ENCODE measurements at regions not wholly inside any gene's neighbourhood (a gene's known extent, or its start where the extent isn't known, plus 50 kb on each side); places are given as distances from the start of the nearest gene placed in this dataset.

- Histone ChIP-seq H3K4me1 (ENCODE audit: insufficient read depth, low read length, severe bottlenecking) (no peaks in the 10 kb centered on the region), H3K79me2 (ENCODE audit: insufficient read depth, low read length) (no peaks in the 10 kb centered on the region), H3K27me3 (ENCODE audit: insufficient read depth, low read length) (no peaks in the 10 kb centered on the region), H4K20me1 (ENCODE audit: insufficient read depth, low read length) (no peaks in the 10 kb centered on the region), H3K9me2 (ENCODE audit: low read depth, low read length) (no peaks in the 10 kb centered on the region), H3F3A (ENCODE audit: insufficient read depth, low read length) (no peaks in the 10 kb centered on the region), H3K9ac (ENCODE audit: low read length) (no peak overlapping the region), H3K9me3 (ENCODE audit: low read length) (no peaks in the 10 kb centered on the region), H3K4me3 (ENCODE audit: low read depth, low read length, poor library complexity, severe bottlenecking) (no peak overlapping the region), H3K36me3 (ENCODE audit: insufficient read depth, low read length) (no peaks in the 10 kb centered on the region), H3K4me2 (ENCODE audit: low read length) (no peak overlapping the region), H3K27ac (ENCODE audit: low read depth, low read length, poor library complexity, severe bottlenecking) (no peak overlapping the region), H2AFZ (ENCODE audit: low read length) (no peak overlapping the region)
- TF ChIP-seq CTCF (IDR thresholded peaks at IDR 0.05; ENCODE audit: low read length) = no peak
- no peak for TF ChIP-seq EZH2 (IDR thresholded peaks at IDR 0.05; ENCODE audit: borderline replicate concordance, low read length)
Observed at GRCh38 chr15:19992428-19992827, 549.2 kb downstream of the GOLGA6L6 start.

- no peaks in the 10 kb centered on the region for H3F3A ChIP-seq (ENCODE audit: insufficient read depth, low read length)
- H3K36me3 ChIP-seq (ENCODE audit: insufficient read depth, low read length) = no peaks in the 10 kb centered on the region
- no peak overlapping the region for H3K4me2 ChIP-seq (ENCODE audit: low read length)
- no peak overlapping the region for H3K27ac ChIP-seq (ENCODE audit: low read depth, low read length, poor library complexity, severe bottlenecking)
- no peaks in the 10 kb centered on the region for H3K9me3 ChIP-seq (ENCODE audit: low read length)
- H3K9ac ChIP-seq (ENCODE audit: low read length) = no peak overlapping the region
- H3K27me3 ChIP-seq (ENCODE audit: insufficient read depth, low read length) = no peaks in the 10 kb centered on the region
- H3K79me2 ChIP-seq (ENCODE audit: insufficient read depth, low read length) = no peaks in the 10 kb centered on the region
- TF ChIP-seq CTCF (IDR thresholded peaks at IDR 0.05; ENCODE audit: low read length) (no peak), EZH2 (IDR thresholded peaks at IDR 0.05; ENCODE audit: borderline replicate concordance, low read length) (no peak)
- no peaks in the 10 kb centered on the region for H3K9me2 ChIP-seq (ENCODE audit: low read depth, low read length)
- no peak overlapping the region for H3K4me3 ChIP-seq (ENCODE audit: low read depth, low read length, poor library complexity, severe bottlenecking)
- H2AFZ ChIP-seq (ENCODE audit: low read length) = no peak overlapping the region
- no peaks in the 10 kb centered on the region for H4K20me1 ChIP-seq (ENCODE audit: insufficient read depth, low read length)
- H3K4me1 ChIP-seq (ENCODE audit: insufficient read depth, low read length, severe bottlenecking) = no peaks in the 10 kb centered on the region
Observed at GRCh38 chr15:19988094-19988660, 553.4 kb downstream of the GOLGA6L6 start.

- no peak overlapping the region for H3K27ac ChIP-seq (ENCODE audit: low read depth, low read length, poor library complexity, severe bottlenecking)
- no peaks in the 10 kb centered on the region for H3K27me3 ChIP-seq (ENCODE audit: insufficient read depth, low read length)
- no peak overlapping the region for H3K9ac ChIP-seq (ENCODE audit: low read length)
- H2AFZ ChIP-seq (ENCODE audit: low read length) = no peak overlapping the region
- no peaks in the 10 kb centered on the region for H3F3A ChIP-seq (ENCODE audit: insufficient read depth, low read length)
- H3K36me3 ChIP-seq (ENCODE audit: insufficient read depth, low read length) = no peaks in the 10 kb centered on the region
- H3K79me2 ChIP-seq (ENCODE audit: insufficient read depth, low read length) = no peaks in the 10 kb centered on the region
- H3K4me2 ChIP-seq (ENCODE audit: low read length) = no peak overlapping the region
- no peaks in the 10 kb centered on the region for H4K20me1 ChIP-seq (ENCODE audit: insufficient read depth, low read length)
- H3K4me1 ChIP-seq (ENCODE audit: insufficient read depth, low read length, severe bottlenecking) = no peaks in the 10 kb centered on the region
- H3K9me2 ChIP-seq (ENCODE audit: low read depth, low read length) = no peaks in the 10 kb centered on the region
- no peaks in the 10 kb centered on the region for H3K9me3 ChIP-seq (ENCODE audit: low read length)
- H3K4me3 ChIP-seq (ENCODE audit: low read depth, low read length, poor library complexity, severe bottlenecking) = no peak overlapping the region
- no peak for TF ChIP-seq EZH2 (IDR thresholded peaks at IDR 0.05; ENCODE audit: borderline replicate concordance, low read length)
- TF ChIP-seq CTCF (IDR thresholded peaks at IDR 0.05; ENCODE audit: low read length) = peak; percentile 58
Observed at GRCh38 chr15:19987389-19988048, 554.1 kb downstream of the GOLGA6L6 start.
